Eye (tissue), 1 donor: ENCODE measurements at regions not wholly inside any gene's neighbourhood (a gene's known extent, or its start where the extent isn't known, plus 50 kb on each side); places are given as distances from the start of the nearest gene placed in this dataset.
"Not testable (repeated sequence)": the region's sequence is repeated elsewhere in the genome, so short reads cannot be mapped to it uniquely, and the experiment has no call there.

Source experiments
- DNase-seq: peaks from one replicate; pipeline ENCODE4 v3.0.0-alpha.2; 2015

DNA sequence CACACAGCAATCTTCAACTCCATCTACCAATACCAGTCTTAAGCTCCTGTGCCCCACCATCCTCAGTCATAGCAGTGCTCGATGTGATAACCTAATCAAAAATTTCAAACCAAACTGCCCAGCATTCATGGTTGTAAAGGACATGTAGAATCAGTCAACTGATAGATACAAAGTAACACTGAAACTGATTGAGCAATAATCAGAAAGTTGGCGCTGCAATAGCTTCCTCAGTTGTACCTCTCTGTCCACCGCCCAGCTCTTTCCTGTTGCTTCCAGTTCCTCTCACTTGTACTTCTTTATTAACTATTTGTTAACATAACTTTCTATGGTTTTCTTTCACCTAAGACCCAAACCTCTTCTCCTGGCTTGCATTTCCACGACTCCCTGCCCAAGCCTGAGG is 745.7 kb downstream of the PDCD6IP start:
- DNase-seq: no peak

- DNase-seq: no peak
These were observed 749.0 kb downstream of the PDCD6IP start for GRCh38 chr3:34547297-34547920.

GRCh38 chr3:34567266-34567665 is 768.8 kb downstream of the PDCD6IP start:
- no peak for DNase-seq

GRCh38 chr3:34568766-34569165 is 770.3 kb downstream of the PDCD6IP start:
- DNase-seq: no peak

- no peak for DNase-seq
These were observed 771.0 kb downstream of the PDCD6IP start for GRCh38 chr3:34569437-34569836.

DNA sequence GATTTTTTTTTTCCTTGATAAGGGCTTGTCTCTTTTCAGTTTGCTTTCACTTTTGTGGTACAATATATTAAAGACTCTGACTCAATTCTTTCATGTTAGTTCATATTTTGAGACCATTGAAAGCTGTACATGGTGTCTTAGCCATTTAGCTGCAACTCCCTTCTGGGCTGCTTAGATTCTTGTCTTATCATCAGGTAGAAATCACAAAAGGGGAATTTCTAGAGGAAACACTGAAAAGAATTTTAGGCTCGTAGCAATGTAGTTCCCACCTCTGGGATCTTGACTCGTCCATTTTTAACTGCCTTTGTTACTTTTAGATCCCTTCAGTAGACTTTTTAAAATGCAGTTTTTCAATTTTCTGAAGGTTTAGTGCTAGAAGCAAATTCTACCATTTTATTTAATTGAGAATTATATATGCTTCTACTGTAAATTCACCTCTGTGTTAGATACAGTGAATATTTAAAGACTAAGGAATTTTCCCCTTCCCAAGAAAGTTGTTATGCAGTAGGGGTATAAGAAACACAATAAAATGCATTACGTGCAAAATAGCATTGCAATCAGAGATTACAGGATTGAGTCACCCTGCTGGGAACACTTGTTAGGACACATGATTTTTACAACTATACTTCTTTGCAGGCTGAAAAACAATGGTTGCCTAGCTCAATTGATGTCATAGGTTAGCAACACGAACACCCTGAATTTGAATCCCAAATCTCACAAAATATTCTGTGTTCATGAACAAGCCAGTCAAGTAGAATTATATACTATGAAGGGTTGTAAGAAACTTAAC is 772.7 kb downstream of the PDCD6IP start:
- no peak for DNase-seq

DNA sequence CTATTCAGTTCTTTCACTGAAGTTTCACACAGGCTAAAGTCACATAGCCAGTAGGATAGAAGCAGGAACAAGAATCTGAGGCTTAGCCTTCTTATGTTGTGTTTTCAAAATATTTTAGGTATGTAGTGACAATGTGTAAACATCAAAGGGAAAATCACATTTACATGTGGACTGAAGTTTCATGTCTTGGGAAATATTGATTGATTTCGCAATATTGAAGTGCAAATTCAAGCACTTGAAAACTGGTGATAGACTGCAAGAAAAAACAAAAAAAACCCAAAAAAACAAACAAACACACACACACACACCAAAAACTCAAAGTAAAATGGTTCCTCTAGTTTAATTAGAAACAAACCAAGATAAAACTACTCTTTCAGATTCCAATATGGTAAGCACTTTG is 773.3 kb downstream of the PDCD6IP start:
- DNase-seq: no peak

DNA sequence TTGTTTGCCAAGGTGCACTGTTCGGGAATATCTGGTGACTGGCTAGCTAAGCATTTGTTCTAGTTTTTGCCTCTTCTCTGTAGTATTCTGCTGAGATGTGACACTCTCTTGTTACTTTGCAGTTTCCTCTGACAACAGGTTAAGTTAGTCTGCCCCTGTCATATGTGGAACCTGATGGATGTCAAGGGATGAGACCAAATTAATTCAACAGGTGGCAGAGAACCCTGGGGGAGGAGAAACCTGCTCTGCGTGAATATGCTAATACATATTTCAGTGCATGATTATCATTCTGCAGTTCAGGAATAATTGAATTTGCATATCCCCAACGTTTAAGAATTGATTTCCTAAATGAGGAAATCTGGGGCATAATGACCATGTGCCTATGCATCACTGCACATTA is 777.3 kb downstream of the PDCD6IP start:
- no peak for DNase-seq

DNA sequence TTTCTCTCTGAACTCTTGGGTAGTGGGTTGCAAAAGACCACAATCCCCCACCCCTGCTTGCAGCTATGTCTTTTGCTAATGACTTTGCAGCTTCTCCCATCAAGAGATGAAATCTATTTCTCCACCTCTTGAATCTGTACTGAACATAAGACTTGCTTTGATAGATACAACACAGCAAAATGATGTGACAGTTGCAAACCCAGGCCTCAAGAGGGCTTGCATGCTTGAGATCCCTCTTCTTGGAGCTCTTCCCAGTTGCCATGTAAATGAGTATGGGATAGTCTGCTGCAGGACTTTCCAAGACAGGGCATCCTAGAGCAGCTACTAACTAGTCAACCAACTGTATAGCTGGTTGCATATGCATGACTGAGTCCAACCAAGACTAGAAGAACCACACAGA is 783.6 kb downstream of the PDCD6IP start:
- no peak for DNase-seq

- no peak for DNase-seq
These were observed 785.0 kb downstream of the PDCD6IP start for GRCh38 chr3:34583451-34583850.

GRCh38 chr3:34584971-34585370 is 786.5 kb downstream of the PDCD6IP start:
- DNase-seq: no peak

DNA sequence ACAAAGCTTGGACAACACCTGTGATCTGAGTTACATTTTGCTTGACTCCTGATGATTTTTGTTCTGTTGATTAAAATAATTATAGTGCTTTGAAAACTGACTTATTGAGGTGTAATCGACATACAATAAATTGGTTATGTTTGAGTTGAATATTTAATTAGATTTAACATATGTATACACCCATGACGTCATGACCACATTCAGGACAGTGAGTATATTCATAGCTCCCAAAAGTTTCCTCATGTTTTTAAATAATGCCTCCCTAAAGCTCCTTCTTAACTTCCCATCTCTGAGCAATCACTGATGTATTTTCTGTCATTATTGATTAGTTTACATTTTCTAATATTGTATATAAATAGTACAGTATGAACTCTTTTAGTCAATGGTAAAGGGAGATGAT is 801.2 kb downstream of the PDCD6IP start:
- DNase-seq: no peak

- no peak for DNase-seq
These were observed 821.6 kb downstream of the PDCD6IP start for GRCh38 chr3:34619990-34620389.

DNA sequence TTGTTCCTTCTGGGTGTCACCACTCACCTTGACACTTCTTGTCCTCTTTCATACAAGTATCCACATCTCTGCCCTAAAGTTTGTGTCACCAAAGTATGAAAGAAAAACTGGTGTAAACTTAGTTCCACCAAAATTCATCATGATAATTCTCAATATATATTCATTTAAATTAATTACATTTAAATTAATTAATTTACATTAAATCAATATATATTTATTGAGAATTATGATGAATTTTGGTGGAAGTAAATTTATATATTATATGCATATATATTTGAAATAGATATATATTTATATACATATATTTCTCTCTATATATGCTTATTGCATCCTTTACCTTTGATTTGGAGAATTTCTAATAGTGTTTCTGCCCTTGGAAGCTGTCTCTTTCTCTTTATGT is 828.3 kb downstream of the PDCD6IP start:
- DNase-seq: no peak

- DNase-seq: peak; percentile 4
These were observed 836.5 kb downstream of the PDCD6IP start for GRCh38 chr3:34634939-34635338.

DNA sequence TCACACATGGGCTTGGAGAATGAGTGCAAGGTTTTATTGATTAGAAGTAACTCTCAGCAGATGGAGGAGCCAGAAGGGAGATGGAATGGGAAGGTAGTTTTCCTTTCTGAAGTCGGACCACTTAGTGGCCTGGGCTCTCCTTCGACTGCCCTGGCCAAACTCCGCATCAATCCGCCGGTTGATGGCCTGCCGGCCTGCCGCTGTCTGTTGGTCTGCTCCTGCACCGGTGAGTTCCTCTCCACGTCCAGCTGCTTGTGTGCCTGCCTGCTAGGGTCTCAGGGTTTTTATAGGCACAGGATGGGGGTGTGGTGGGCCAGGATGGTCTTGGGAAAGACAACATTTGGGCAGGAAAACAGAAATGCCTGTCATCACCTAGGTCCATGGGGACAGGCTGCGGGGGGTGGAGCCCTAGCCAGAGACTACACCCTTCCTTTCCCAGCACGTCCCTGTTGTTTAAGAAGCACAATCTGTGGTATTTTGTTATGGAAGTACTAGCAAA is 837.0 kb downstream of the PDCD6IP start:
- DNase-seq: no peak

DNA sequence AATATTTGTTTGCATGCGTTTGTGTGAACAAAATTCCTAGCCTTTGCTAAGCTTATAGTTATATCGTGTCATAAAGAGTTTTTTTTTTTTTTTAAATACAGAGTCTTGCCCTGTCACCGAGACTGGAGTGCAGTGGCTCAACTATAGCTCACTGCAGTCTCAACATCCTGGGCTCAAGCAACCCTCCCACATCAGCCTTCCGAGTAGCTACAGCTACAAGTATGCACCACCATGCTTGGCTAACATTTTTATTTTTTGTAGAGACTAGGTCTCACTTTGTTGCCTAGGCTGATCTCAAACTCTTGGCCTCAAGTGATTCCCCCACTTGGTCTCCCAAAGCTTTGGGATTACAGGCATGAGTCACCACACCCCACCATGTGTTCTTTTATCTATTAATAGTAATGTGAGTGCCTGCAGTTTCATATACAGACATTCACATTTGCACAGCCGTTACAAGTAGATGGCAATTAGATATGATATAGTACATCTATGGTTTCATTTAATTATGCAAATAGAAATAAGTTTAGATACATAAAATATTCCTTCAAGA is 848.6 kb downstream of the PDCD6IP start:
- no peak for DNase-seq

DNA sequence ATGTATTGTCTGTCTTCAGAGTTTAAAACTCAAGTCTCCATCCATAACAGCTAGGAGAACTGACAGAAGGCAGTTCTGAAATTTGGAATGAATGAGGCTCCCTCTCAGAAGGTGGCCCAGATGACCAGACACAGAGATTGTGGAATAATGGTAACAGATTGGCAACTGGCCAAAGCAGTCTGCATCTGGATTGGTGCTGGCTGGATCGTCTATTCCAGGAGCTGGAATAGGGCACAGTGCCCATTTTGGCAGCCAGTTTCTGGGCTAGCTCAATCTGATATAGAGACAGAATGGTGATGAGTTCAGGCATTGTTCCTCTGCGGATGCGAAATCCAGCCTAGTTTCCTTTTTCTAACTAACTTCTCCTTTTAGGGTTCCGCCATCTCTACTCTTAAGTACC is 851.7 kb downstream of the PDCD6IP start:
- no peak for DNase-seq

DNA sequence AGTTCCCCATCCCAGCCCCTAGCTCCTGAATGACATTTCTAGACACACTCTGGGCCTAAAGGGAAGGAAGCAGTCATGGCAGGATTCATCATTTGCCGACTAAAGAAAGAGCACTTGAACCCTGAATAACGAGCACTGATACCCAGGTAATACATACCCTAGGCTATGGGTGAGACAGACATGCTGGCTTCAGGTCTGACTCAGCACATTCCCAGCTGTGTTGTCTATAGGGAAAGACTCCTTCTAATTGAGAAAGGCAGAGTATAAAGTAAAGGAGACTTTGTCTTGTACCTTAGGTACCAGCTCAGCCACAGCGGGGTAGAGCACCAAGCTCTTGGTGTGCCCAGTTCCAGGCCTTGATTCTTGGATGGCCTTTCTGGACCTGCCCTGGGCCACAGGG is 870.5 kb downstream of the PDCD6IP start:
- no peak for DNase-seq

GRCh38 chr3:34669490-34669889 is 871.1 kb downstream of the PDCD6IP start:
- no peak for DNase-seq

DNA sequence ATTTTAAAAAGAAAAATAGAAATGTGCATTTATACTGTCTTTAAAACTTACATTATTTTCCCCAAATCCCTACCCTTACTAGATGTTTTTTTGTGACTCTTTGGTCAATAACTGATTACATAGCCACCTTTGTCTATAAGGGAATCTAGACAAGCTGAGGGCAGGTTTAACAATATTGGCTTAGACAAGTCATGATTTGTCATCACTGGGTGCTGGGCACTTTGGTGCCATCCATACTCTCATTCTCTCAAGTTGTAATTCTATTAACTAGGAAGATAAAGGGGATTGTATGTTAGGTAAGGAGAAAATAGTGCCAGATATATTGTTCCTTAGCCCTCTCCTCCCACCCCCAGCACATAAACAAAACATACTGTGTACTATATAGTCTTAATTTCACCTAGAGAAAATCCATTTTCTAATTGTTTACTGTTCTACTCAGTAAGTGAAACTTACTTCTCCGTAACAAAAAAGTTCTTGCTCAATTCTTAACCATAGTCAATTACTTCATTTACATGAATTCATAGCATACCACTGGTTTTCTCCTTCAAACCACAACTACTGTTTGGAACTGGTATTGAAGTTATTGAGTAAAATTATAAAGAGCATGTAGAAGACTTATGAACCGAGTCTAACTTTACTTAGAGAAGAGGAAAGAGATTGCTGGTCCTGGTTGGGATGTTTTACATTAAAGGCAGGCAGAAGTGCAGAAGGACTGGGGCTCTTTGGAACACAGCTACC is 877.1 kb downstream of the PDCD6IP start:
- DNase-seq: no peak

GRCh38 chr3:34676436-34676835 is 878.0 kb downstream of the PDCD6IP start:
- no peak for DNase-seq

DNA sequence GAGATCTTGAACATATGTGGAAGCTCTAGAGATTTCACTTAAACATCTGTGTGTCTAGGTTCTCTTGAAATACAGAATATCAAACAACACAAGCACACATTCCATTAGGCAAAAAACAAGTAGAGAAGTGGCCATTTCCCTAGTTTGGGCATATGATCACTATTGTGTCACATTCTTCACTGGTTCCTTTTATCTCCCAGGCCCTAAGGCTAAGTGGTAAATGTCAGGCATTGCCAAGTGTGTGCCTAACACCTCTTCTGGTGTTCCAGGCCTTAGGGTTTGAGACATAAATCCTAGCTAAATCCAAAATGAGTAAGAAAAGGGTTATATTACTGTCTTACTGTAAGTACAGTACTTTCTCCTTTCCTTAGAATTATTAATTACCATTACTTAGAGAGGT is 880.1 kb downstream of the PDCD6IP start:
- DNase-seq: no peak

GRCh38 chr3:34679055-34679454 is 880.6 kb downstream of the PDCD6IP start:
- not testable (repeated sequence) for DNase-seq
